ENCODE measurements at regions not wholly inside any gene's neighbourhood (a gene's known extent, or its start where the extent isn't known, plus 50 kb on each side); places are given as distances from the start of the nearest gene placed in this dataset.
"Not testable (repeated sequence)": the region's sequence is repeated elsewhere in the genome, so short reads cannot be mapped to it uniquely, and the experiment has no call there.

DNA sequence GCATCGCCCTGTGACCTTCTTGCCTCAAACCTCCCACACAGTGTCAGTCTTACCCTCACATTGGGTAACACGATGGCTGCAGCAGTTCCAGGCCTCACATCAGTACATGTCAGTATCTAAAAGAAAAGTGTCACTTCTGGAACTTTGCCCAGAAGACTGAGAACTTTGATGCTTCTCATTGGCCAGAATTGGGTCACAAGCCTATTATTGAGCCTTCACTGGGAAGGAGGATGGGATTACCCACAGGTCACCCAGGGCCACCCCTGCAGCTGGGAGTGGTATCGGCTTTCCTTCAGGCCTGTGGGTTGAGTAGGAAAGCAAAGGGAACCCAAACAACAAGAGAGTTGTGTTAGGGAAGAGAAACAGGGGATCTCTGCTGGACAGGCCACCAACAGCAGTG, 111.5 kb downstream of the NPY start:
- DNase-seq (ENCODE audit: low spot score), result no peak

DNA sequence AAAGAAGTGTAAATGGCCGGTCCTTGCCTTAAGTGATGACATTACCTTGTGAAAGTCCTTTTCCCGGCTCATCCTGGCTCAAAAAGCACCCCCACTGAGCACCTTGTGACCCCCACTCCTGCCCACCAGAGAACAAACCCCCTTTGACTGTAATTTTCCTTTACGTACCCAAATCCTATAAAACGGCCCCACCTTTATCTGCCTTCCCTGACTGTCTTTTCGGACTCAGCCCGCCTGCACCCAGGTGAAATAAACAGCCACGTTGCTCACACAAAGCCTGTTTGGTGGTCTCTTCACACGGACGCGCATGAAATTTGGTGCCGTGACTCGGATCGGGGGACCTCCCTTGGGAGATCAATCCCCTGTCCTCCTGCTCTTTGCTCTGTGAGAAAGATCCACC, 112.4 kb downstream of the NPY start:
- not testable (repeated sequence) for DNase-seq (ENCODE audit: low spot score)

GRCh38 chr7:24401628-24402593, 117.9 kb downstream of the NPY start:
- DNase-seq (ENCODE audit: low spot score), result peak; percentile 8

- DNase-seq (ENCODE audit: low spot score), result no peak
Measured at GRCh38 chr7:24402655-24403054, 118.7 kb downstream of the NPY start.

DNA sequence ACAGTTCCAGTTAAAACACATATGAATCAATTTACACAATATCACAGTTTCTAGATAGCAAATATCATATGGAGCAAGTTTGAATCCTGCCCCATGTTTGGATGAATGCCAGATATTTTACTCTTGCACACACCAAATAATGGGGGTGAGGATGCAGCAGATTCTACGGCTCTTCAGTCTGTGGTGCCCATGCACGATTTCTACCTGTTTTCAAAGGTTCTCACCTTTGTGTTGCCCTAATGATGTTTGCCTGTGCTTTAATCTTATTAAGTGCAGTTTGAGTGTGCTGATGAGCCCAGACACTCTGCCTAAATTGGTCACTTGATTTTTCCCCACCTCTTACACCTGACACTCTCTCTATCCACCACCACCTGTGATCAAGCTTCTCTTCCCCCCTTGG, 119.6 kb downstream of the NPY start:
- DNase-seq (ENCODE audit: low spot score), result no peak

DNA sequence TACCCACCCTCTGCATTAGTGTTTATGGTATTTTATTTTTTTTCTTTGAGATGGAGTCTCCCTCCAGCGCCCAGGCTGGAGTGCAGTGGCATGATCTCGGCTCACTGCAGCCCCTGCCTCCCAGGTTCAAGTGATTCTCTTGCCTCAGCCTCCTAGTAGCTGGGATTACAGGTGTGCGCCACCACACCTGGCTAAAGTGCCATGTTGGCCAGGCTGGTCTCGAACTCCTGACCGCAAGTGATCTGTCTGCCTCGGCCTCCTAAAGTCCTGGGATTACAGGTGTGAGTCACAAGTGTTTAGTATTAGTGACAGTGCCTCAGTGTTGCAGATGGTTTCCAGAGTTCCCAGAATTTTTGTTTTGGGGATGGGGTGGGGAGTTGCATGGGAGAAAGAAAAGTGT, 120.3 kb downstream of the NPY start:
- DNase-seq (ENCODE audit: low spot score), result no peak

GRCh38 chr7:24405002-24405401, 121.0 kb downstream of the NPY start:
- DNase-seq (ENCODE audit: low spot score), result no peak

DNA sequence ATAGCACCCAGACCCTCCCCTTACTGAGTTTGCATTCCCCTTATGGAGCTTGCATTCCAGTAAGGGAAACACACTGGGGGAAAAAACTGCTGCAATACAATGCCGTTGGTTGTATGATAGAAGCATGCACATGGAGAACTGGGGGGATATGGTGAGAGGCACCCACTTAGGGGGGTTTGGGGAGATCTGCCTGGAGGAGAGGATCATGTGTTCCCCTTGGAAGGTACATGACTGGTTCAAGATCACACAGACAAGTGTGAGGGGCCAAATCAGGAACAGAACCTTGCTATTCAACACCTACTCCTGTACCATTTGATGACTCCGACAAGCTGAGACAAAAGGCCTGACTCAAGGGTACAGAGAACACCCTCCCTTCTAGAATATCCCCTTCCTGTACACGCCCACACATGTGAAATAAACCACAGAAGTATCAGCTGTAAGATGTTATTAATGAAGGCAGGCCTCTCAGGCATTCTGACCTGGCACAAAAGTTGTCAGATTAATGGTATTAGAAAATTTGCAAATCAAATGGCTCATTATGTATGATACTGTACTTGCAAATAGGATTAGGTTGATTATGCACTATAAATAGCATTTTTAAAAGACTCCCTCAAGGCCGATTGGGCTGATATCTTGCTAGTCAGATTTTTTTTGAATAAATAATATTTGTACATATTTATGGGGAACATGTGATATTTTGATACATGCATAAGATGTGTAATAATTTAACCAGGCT, 122.2 kb downstream of the NPY start:
- DNase-seq (ENCODE audit: low spot score), result no peak

- DNase-seq (ENCODE audit: low spot score), result no peak
Measured at GRCh38 chr7:24406789-24407299, 122.9 kb downstream of the NPY start.

DNA sequence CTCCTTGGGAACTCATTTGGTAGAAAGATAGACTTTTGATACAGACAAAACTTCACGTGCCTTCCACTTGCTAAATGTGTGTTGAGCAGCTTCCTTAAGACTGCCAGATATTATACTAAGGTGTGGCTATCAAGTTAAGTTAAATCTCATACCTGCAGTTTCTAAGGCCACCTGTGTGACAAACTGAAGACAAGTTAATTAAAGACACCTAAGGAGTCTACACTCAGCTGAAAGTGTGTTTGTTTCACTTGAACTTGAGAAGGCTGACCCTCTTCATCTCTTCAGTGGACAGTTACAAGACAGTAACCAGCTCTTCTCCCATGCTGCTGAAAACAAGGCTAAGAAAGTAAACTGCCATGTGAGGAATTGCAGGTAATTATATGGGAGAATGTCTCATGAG, 124.0 kb downstream of the NPY start:
- no peak for DNase-seq (ENCODE audit: low spot score)

DNA sequence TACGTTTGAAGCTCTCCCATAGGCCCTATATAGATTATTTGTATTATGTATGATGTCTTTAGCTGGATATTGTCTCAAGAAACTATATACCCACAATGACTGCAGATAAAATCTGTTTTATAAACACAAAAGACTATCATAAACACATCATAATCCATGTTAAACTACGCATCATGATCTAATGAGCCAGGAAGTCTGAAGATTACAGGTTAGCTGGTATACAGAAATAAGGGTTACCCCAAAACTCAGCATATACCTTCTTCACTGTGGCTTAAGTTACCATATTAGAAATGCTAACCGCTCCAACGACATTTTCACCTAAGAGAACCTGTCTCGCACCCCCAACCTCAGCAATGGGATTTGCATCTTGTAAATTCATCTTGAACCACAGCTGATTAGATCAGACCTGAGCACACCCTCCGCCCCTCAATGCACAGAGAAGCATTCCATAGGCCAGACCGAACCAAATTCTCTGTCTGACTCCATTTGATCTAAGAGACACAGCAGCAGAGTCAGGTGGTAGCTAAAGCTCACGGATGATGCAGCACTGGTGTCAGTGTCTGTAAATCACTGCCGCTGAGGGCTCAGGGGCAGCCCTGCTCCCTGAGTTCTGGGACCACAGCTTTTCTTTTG, 124.9 kb downstream of the NPY start:
- no peak for DNase-seq (ENCODE audit: low spot score)

GRCh38 chr7:24409431-24410024, 125.5 kb downstream of the NPY start:
- no peak for DNase-seq (ENCODE audit: low spot score)

DNA sequence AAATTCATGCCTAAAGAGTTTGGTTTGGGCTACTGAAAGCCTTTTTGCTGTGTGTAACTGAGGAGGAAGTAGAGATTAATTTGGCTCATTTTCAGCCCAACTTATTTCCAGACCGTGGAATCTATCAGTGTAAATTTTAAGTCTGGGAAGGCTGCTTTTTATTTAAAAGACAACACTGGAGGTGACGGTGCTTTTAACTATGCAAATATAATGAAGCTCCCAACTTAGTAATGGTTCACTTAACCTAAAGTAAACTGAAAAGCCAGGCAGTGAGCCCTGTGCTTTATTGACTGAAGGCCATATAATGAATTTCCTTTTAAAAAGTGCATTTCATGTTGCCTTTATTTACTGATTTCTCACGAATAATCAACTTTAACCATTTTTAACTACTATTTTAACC, 127.2 kb downstream of the NPY start:
- DNase-seq (ENCODE audit: low spot score), result no peak

GRCh38 chr7:24417526-24418120, 133.6 kb downstream of the NPY start:
- no peak for DNase-seq (ENCODE audit: low spot score)

DNA sequence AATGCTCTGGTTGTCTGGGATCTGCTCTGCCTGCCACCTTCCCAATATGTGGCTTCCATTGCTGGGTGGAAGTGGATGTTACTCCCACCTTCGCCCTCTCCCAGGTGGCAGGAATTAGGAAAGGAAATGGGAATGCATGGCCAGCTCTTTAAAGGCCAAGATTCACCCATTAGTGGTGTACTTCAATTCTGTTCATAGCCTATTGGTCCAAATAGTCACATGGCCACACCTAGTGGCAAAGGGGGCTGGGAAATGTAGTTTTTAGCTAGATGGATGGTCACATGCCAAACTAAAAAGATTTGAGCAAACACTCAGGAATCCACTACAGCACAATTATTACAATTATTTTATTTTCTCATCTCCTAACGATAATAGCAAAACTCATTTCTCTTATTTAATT, 135.1 kb downstream of the NPY start:
- no peak for DNase-seq (ENCODE audit: low spot score)

DNA sequence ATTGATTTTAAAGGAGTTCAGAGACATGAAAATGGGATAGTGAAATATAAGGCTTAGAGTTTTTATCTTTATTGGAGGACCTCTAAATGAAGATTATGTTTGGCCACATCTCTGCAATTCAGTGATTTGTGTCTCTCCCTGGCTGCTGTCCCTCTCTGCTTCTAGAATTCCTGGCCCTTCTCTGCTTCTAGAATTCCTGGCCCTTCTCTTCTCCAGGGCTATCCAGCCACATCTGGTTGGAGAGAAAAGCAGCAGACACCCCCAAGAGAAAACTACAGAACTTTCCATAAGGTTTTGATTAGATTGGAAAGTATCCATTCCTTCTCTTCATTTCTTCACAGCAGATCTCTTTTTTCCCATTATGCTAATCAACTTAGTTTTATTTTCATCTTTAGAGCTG, 135.5 kb downstream of the NPY start:
- DNase-seq (ENCODE audit: low spot score), result no peak

DNA sequence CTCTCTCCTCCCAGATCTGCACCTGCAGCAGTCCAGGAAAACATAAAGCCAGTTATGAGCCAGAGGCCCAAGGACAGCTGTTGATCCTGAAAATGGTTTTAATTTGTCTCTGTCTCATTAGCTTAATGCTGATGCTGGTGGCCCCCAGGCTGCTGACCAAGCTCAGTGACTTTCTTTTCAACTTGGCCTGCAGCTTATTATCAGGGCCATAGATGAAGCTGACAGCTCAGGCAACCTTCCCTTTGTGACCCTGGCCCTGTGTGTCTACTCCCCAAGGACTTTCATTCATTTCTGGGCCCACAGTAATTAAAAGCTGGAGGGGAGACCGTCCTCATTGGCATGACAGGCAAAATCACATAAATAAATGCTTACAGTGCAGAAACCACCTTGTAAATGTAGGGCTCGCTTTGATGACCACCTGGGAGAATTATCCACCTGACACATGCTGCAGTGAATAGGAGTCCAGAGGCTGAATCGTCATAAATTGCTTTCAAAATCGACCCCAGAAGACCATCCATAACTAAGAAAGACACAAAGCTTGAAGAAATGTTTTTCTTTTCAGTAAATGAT, 138.5 kb downstream of the NPY start:
- no peak for DNase-seq (ENCODE audit: low spot score)

DNA sequence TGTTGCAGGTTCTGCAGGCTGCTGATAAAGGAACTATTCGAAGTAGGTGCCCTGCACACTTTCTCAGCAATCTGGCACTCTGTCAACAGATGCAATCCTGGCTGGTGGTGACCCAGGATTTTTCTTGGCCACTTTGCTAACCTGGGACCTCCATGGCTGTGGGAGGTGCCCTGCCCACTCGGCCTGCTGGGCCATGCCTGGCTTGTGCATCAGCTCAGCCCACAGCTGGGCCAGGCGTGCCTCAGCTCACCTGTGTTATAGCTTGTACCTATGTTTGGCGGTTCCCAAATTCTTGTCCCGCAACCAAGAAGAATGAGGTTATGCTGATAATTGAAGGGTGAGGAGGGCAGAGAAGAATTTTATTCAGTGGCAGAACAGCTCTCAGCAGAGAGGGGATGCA, 141.7 kb downstream of the NPY start:
- no peak for DNase-seq (ENCODE audit: low spot score)

DNA sequence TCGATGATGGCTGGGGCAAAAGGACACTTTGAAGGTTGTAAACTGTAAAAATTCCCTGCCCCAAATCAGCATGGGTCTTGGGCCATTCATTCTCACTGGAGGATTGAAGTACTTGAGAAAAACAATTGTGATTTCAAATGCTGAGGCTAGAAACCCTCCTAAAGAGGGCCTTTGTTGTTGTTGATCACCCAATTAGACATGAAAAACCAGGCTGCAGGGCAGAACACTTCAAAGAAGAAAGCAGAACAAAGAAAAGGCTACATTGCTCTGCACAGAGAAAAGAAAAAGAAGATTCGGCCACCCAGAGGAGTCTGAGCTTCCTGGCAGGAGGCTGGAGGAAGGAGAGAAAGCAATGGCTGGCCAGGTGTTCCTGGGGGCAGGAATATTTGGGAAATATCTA, 143.1 kb downstream of the NPY start:
- DNase-seq (ENCODE audit: low spot score), result no peak

DNA sequence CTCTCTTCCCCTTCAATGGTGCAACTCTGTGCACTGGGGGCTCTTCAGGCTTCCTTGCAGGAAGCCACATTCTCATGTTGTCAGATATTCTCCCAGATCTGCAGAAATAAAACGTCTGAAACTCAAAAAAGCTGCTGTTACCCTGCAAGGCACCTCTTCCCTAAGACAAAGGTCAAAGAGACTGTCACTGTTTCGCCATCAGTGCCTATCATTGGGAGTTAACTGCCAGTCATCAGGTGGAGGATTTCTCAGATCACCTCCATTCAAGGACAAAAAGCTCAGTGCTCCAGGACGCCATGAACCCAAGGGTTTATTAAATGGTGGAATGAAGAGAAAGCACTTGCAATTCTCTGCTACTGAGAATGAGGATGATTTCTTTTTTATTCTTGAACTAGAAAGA, 144.6 kb upstream of the PALS2 start:
- DNase-seq (ENCODE audit: low spot score), result no peak

- DNase-seq (ENCODE audit: low spot score), result no peak
Measured at GRCh38 chr7:24432677-24433076, 140.6 kb upstream of the PALS2 start.

DNA sequence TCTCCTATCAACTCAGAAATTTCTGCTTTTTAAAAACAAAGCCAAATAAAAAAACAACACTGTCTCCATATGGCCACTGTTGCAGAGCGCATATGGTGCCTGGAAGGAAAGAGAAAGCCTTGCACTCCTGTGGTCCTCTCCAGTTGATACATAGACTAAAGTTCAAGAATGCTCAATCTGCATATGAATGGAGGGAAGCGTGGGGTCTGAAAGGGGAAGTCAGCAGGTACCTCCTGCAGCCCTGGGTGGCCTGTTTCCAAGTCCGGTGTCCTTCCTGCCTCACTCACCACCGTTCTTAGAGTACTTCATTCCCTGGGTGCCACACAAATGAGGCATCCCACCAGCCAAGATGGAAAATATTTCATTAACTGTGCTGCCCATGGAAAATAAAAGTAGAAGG, 138.3 kb upstream of the PALS2 start:
- no peak for DNase-seq (ENCODE audit: low spot score)

All from AG08396 (cell line).